ENCODE measurements at regions not wholly inside any gene's neighbourhood (a gene's known extent, or its start where the extent isn't known, plus 50 kb on each side); places are given as distances from the start of the nearest gene placed in this dataset.

- no peak for DNase-seq
Measured at GRCh38 chr18:28794459-28795245, 617.7 kb upstream of the CDH2 start.

- DNase-seq, result peak; percentile 48
Measured at GRCh38 chr18:28793901-28794300, 617.0 kb upstream of the CDH2 start.

GRCh38 chr18:28792404-28793086 is 615.6 kb upstream of the CDH2 start:
- peak; percentile 4 for DNase-seq

GRCh38 chr18:28791101-28791500 is 614.2 kb upstream of the CDH2 start:
- no peak for DNase-seq

- DNase-seq, result no peak
Measured at GRCh38 chr18:28789502-28789901, 612.6 kb upstream of the CDH2 start.

- DNase-seq, result no peak
Measured at GRCh38 chr18:28786926-28787325, 610.0 kb upstream of the CDH2 start.

GRCh38 chr18:28781616-28782362 is 604.9 kb upstream of the CDH2 start:
- DNase-seq, result no peak

- DNase-seq, result no peak
Measured at GRCh38 chr18:28778706-28779105, 601.8 kb upstream of the CDH2 start.

- no peak for DNase-seq
Measured at GRCh38 chr18:28777756-28778155, 600.8 kb upstream of the CDH2 start.

GRCh38 chr18:28771849-28772248 is 594.9 kb upstream of the CDH2 start:
- DNase-seq, result no peak

- DNase-seq, result no peak
Measured at GRCh38 chr18:28768791-28769768, 592.1 kb upstream of the CDH2 start.

- no peak for DNase-seq
Measured at GRCh38 chr18:28767727-28768211, 590.8 kb upstream of the CDH2 start.

GRCh38 chr18:28767201-28767600 is 590.3 kb upstream of the CDH2 start:
- DNase-seq, result no peak

- no peak for DNase-seq
Measured at GRCh38 chr18:28766721-28767120, 589.8 kb upstream of the CDH2 start.

GRCh38 chr18:28766027-28766426 is 589.1 kb upstream of the CDH2 start:
- no peak for DNase-seq

GRCh38 chr18:28760299-28760698 is 583.4 kb upstream of the CDH2 start:
- peak; percentile 3 for DNase-seq

GRCh38 chr18:28757466-28758008 is 580.6 kb upstream of the CDH2 start:
- no peak for DNase-seq

- DNase-seq, result no peak
Measured at GRCh38 chr18:28743115-28743514, 566.2 kb upstream of the CDH2 start.

GRCh38 chr18:28740575-28740974 is 563.6 kb upstream of the CDH2 start:
- DNase-seq, result no peak

- no peak for DNase-seq
Measured at GRCh38 chr18:28736951-28737350, 560.0 kb upstream of the CDH2 start.

- DNase-seq, result no peak
Measured at GRCh38 chr18:28736223-28736622, 559.3 kb upstream of the CDH2 start.

GRCh38 chr18:28735731-28736130 is 558.8 kb upstream of the CDH2 start:
- no peak for DNase-seq
